Endothelial cell of umbilical vein (primary cell): ENCODE measurements at regions not wholly inside any gene's neighbourhood (a gene's known extent, or its start where the extent isn't known, plus 50 kb on each side); places are given as distances from the start of the nearest gene placed in this dataset.

Experiments
- JUN ChIP-seq: IDR thresholded peaks from 2 replicates; pipeline ENCODE4 v1.6.1; 2011; ENCODE audit warnings: borderline replicate concordance, low read depth; ENCODE audit not compliant: insufficient read length, insufficient read depth
- POLR2A ChIP-seq: IDR thresholded peaks from 2 replicates; pipeline ENCODE4 v1.6.1; 2012; ENCODE audit warnings: low read depth, mild to moderate bottlenecking, control low read depth, low read length
- TF ChIP-seq, protein P1 (sequence below), 2 donors: IDR thresholded peaks; 1 replicate in 1 of 2; 2 replicates in 1 of 2; pipeline ENCODE4 v1.5.1; 2011; ENCODE audit warnings: low read length in 2 of 2, mild to moderate bottlenecking in 2 of 2, moderate library complexity in 2 of 2, control low read depth in 1 of 2, inconsistent platforms in 1 of 2, low read depth in 1 of 2; ENCODE audit not compliant: insufficient read depth in 1 of 2; ENCODE audit errors: extremely low read depth in 1 of 2

DNA sequence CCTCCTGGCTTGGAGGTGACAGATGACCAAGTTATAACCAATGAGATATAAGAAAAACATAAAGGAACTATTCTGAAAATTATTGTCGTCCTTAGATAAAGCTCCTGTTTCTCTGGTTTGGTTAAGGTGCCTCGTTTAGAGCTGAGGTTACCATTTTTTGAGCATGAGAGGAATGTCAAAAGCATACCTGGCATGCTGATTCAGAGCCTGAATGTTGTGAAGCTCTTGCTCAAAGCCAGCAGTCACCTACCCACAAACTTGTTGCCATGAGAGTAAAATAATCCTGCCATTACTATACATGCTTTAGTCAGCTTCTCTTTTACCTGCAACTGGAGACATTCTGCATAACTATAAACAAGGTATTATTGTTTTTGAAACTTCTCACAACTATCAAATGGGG, 1116.2 kb downstream of the DIAPH3 start:
- TF ChIP-seq, protein P1, sequence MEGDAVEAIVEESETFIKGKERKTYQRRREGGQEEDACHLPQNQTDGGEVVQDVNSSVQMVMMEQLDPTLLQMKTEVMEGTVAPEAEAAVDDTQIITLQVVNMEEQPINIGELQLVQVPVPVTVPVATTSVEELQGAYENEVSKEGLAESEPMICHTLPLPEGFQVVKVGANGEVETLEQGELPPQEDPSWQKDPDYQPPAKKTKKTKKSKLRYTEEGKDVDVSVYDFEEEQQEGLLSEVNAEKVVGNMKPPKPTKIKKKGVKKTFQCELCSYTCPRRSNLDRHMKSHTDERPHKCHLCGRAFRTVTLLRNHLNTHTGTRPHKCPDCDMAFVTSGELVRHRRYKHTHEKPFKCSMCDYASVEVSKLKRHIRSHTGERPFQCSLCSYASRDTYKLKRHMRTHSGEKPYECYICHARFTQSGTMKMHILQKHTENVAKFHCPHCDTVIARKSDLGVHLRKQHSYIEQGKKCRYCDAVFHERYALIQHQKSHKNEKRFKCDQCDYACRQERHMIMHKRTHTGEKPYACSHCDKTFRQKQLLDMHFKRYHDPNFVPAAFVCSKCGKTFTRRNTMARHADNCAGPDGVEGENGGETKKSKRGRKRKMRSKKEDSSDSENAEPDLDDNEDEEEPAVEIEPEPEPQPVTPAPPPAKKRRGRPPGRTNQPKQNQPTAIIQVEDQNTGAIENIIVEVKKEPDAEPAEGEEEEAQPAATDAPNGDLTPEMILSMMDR (IDR thresholded peaks at IDR 0.05; ENCODE audit: extremely low read depth in 1 of 2, insufficient read depth in 1 of 2, low read depth in 1 of 2, low read length in 2 of 2): no peak
- no peak for TF ChIP-seq JUN
- TF ChIP-seq POLR2A: no peak
